GM19395 (cell line): ENCODE measurements at regions not wholly inside any gene's neighbourhood (a gene's known extent, or its start where the extent isn't known, plus 50 kb on each side); places are given as distances from the start of the nearest gene placed in this dataset.
"Not testable (repeated sequence)": the region's sequence is repeated elsewhere in the genome, so short reads cannot be mapped to it uniquely, and the experiment has no call there.

Source experiments
- ATAC-seq: cut with Tn5 transposase; IDR thresholded peaks from one replicate; pipeline ENCODE4 v1.9.1; 2021; ENCODE audit warnings: mild to moderate bottlenecking, moderate library complexity; ENCODE audit not compliant: unreplicated experiment

DNA sequence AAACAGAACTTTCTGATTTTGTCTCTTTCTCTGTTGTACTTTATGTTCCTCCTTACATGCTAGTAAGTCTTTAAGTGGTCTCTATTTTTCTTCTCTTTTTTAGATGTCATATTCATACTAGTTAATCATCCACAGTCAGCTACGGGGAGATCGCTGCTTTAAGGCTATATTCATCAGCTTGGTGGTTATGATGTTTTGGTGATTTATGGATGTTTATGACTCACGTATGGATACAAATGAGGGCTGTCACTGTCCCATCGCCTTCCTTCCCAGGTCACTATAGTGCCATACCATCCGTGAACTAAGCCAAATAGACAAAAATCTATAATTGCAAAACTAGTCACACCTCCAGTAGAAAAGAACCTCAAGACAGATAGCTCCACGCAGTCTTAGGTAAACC lies 296.8 kb upstream of the AADAT start:
- ATAC-seq = no peak

DNA sequence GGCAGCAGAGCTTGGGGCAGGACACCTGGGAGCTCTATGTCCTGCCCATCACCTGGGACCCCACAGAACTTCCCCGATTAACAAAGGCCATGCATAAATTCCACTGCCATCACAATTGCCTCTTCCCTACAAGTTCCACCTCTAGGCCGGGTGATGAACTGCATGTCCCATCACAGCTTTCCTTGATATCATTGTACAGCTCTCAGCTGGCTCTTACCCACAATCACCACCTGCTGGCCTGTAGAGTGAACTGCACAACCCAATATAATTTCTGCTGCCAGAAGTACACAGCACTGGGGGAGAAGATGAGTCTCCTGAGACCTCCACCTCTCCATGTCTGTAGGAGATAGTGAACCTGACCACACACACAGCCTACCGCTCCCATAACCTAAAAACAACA lies 285.0 kb upstream of the AADAT start:
- ATAC-seq = peak; percentile 99

DNA sequence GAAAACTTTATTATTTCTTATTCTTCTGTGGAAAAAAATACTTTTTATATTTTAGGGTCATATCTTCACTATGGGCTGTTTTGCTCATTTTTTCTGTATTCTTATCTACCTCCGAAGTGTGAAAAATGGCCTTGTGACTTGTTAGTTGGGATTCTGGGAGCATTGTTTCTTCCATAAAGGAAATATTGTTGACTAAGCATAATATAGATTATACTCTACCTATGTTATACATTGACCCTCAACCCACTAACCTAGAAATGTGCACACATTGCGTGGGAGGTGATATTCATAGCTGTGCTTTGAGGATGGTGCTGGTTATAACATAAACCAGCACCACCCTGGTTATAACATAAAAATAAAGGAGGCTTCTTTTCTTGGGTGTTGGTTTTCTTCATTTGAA lies 259.2 kb upstream of the AADAT start:
- no peak for ATAC-seq

DNA sequence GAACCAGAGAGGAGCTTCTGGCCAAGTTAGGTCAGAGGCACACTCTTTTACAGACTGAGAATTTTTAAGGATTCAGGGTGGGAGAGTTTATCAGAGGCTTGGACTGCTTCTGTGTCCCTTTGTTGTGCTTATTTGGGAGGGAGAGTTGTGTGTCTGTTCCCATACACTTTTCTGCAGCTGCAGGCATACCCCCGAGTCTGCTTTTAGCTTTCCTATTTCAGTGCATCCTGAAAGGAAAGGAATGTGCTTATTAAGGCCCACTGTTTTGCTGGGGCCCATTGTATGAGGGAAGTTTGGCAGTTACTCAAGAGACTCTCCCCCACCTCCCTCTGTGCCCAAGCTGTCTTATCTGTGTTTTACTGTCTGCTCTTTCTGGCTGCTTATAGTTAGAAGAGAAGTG lies 257.4 kb upstream of the AADAT start:
- not testable (repeated sequence) for ATAC-seq

DNA sequence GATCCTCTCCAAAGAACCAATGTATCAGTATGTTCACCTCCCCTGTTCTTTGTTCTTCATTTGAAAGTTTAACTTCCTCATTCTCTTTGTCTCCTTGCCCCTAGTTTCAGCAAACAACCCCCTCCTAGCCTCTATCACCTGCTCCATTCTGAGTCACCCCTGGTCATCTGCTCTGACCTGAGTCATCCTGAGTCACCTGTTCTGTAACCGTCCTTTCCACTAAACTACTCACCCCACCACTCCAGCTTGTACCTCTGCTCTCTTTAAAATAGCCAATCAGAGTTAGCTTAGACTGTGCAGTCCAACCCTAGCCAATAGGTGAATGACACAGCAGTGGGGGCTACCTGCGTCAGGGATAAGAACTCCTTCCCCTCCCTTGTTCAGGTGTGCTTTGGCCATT lies 249.8 kb upstream of the AADAT start:
- ATAC-seq = no peak

DNA sequence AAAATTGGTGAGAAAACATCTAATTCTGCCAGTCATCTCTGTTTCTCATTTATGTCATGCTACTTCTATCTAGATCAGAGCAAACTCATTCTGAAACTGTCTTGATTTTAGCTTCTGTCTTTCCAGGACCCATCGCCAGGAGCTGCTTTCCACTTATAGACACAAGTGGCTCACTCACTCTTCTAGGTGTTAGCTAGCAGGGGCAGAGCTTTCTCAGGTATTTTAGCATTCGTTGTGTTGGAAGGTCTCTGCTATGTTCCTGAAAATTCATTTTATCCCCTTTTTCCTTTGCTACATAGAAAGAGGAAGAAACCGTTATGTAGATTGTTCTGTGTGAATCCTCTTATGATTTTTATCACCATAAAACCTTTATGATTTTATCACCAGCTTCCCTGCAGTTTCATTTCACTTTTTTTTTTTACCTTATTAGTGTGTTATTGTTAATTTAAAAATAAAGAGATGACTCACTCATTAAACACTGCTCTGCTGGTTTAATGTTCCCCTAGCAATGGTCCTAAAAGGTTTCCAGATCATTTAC lies 246.6 kb upstream of the AADAT start:
- ATAC-seq = peak; percentile 94

DNA sequence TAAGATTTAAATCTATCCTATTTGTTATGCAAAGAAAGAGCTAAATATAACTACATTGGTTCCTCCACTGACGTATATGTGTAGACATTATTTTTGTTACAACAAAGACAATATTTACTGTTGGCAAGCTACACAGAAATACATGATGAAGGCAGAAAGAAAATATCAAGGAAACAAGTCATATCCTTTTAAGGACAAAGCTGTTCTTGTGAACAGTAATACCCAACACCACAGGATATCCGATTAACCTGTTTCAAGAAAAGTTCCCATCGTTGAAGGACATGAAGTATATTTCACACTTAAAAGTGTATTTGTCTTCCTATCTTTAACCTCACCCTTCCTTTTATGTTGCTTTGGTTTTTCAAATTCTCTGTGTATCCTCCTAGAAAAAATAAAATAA lies 235.8 kb upstream of the AADAT start:
- ATAC-seq = no peak

DNA sequence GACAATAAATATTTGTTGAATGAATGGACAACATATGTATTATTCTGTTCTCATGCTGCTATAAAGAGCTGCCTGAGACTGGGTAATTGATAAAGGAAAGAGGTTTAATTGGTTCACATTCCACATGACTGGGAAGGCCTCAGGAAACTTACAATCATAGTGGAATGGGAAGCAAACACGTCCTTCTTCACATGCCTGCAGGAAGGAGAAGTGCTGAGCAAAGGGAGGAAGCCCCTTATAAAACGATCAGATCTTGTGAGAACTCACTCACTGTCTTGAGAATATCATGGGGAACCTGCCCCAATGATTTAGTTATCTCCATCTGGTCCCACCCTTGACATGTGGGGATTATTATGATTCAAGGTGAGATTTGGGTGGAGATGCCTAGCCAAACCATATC lies 233.9 kb upstream of the AADAT start:
- ATAC-seq = no peak

DNA sequence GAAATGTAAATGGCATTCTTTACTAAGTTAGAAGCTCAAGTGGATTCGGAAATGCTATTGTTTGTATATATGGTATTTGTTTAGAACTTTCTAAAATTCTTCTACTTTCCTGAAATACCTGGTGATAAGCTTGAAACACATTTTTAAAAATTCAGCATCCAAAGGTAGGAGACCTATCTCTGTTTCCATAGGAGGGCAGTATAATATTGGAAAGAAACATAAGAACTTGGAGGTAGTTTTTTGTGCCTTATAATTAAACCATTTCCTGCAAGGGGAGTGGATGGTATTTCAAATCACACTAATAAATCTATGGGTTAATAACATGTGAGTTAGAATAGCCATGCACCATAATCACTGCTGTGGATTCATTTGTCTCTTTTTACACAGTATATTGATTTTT lies 217.4 kb upstream of the AADAT start:
- no peak for ATAC-seq

DNA sequence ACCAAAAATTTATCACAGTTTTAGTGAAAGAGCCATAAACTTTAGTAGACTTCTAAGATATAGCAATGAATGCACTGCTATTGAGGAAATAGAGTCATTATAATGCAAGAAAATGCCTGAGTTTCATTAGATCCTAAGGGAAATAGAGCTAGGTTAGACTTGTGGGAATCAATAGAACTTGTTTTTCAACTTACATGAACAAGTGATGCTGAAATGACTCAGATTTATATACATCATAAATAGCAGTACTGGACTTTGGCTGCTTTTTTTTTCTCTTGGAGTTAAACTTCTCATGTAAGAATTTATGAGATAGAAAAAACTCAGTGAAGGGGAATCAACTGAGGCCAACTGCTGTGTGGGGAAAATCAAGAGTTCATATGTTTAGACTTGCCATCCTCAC lies 216.5 kb upstream of the AADAT start:
- no peak for ATAC-seq

DNA sequence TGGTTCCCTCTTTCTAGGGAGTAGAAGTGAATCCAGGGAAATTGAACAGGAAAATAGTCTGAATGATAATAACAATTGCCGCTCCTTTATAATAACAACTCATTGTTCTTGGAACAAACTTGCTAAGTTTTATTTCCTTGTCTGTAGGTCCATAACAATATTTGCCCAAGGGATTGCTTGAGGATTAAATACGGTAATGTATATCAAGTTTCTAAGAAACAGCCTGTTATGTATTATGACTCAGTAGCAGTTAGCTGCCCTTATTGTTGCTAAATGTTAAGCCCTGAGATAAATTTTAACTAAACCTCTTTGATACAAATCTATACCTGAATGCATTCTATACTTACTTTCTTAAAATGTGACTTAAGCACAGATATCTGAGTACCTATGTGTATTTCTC lies 215.9 kb upstream of the AADAT start:
- ATAC-seq = no peak

DNA sequence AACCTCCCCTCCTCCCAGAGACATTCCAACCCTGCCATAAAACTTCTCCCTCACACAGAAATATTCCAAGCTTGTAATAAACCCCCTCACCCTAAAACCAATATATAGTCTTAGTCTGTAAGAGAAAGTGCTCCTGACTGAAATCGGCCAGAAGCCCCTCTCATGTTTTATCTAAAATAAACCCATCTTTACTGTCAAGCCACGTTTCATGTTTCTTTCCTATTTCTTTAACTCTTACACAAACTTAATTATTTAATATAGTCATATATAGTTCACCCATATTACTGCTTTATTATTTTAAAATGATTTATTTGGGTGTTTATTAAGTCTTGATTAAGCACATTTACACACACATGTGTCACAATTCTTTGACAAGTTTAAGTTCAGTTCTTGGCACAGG lies 191.3 kb upstream of the AADAT start:
- no peak for ATAC-seq

DNA sequence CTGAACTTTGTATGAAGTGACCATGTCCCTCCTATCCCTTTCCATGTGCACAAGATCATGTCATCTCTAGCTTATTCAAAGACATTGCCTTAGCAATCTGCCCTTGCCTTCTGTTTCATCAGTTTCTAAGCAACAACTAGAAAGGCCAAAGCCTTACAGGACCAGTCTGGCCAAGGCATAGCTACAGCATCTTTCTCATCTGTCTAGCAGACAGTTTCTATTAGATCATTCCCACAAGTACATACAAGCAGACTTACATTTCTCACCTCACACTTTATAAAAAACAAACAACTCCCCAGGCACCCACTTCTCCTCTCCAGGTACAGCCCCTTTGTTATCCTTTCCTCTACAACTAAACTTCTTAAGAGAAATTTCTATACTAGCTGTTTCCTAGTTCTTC lies 188.7 kb upstream of the AADAT start:
- no peak for ATAC-seq

DNA sequence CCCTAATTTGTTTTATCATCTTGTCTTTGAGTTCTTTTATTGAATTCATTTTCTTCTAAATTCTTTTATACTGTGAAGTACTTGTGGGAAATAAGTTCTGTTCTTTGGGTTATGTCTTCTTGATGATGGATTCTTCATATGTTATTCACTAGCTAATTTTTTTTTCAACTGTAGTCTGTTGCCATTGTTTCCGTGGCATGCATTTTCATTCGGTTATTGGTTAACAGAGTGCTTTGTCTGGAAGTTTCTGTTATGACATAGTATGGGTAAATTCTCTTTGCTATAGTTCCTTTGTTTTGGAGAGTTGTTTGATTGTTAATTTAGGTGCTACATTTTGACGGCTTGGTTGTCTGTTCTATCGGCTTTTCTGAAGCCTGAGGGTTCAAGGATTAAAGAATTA lies 184.9 kb upstream of the AADAT start:
- ATAC-seq = no peak

DNA sequence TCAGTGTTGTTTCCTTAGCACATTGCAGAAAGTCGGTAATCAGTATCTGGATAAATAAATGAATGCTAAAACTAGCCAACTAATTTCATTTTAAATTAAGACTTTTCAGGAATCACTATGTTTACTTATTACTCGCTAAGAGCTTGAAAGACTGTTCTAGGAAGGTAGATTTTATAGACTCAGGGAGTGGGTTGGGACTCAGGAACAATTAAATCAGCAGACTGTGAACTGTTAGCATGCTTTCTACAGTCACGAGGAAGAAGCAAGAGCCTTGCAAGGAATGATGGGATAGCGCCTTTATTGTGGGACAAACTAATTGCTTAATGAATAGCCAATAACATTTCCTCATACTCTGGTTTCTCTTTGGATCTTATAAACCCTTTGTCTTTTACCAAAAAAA lies 183.2 kb upstream of the AADAT start:
- ATAC-seq = no peak

DNA sequence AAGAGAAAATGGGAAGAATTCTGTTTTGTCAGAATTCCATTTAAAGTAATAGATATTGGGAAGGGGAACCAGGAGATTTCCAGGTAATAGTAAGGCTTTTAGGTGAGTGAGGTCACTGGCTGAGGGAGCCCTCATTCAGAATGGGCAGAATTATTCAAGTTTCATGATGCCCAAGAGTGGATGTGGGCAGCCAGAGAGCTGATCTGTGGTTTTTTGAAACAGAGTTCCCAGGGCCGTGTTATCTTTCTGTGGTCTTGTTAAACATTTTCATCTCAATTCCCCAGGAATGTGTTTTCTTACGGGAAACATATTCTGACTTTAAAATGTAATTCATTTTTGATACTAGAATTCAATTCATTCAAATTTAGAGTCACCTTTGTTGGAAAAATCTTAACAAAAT lies 182.0 kb upstream of the AADAT start:
- no peak for ATAC-seq

DNA sequence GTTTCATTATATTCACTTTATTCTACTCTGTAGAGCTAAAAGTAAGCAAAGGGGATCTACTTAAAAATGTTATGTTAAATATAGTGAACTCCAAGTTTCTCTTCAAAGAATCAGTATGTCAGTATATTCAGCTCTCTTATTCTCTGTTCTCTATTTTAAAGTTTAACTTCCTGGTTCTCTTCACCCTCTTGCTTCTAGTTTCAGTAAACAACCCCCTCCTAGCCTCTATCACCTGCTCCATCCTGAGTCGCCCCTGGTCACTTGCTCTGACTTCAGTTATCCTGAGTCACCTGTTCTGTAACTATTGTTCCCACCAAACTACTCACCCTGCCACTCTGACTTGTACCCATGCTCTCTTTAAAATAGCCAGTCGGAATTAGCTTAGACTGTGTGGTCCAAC lies 180.9 kb upstream of the AADAT start:
- no peak for ATAC-seq

DNA sequence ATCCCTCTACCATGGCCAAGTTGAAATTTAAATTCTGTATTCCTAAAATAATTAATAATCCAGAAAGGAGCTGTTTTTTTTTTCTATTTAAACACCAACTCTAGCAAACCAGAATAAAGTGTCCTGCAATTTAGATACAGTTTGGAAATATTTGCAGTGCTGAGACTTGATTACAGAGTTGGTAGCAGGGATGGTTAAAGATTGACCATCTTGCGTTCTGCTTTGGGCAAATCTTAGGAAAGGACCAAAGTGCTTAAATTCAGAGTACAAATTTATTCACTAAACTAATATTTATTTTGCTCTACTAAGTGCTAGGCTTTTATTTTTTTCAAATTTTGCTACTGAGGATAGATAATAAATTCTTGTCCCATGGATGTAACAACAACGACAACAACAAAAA lies 180.2 kb upstream of the AADAT start:
- ATAC-seq = no peak

DNA sequence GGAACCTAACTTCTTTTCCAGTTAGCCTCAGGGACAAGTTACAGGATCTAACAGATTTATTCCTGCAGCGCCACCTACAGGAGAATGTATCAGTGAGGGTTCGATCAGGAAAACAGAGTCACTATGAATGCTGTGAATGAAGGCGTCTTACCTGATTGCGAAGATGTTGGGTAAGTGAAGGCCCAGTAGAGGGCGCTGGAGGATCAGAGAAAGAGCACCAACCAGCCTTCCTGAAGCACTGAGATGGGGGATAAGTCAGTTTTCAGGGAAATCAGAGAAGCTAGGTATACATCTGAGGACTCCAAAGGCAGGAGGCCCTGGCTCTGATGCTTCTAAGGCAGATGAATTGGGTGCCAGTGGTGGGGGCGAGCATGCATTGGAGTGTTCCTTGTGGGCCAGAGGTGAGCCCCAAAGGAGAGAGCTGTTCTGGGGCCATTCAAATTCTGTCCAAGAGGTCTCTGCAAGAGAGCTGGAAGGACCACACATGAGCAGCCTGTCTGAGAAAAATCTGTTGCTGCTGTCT lies 169.9 kb upstream of the AADAT start:
- ATAC-seq = peak; percentile 99

DNA sequence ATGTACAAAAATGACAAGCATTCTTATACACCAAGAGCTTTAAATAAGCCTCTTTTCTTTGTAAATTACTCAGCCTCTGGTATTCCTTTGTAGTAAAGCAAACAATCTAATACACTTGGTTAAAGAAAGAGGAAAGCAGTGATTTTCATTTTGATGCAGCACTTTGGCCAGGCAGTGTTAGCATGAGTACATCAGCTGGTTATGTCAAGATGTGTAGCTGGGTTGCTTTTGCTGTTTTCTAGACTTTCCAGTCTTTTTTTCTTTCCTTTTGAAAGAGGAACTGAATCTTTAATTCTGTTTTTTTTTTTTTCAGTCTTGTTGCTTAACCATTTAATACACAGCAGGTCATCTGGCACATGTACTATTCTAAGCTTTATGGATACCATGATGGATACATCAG lies 167.1 kb upstream of the AADAT start:
- no peak for ATAC-seq

DNA sequence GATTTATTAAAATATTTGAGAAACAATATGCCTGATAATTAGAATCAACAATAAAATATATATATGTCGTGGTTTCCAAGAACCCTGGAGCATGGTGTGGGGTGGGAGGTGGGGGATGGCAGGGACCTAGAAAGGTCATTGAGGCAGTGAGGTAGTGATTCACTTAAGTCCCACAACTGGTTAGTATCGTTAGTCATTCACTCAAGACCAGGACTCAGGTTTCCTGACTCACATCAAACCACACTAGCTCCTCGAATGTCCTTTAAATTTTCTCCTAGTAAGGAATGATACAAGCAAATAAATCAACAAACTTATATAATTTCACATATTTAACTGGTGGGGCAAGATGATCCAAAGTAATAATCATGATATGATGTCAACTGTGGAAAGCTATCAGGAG lies 158.8 kb upstream of the AADAT start:
- no peak for ATAC-seq

DNA sequence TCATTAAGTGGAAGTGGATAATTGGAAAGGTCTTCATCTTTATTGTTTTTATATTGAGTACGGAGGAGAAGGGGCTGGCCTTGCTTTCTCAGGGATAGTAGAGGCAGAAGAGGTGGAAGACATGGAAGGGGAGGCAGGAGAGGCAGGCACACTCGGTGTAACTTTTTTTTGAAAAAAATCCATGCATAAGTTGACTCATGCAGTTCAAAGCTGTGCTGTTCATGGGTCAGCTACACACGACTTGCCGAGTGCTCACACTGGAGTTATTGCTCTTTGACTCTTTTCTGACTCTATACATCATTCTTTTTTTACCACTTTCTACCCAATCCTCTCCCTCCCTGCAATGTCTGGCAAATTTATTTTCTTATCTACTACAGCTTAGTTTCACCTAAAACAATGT lies 158.3 kb upstream of the AADAT start:
- no peak for ATAC-seq

DNA sequence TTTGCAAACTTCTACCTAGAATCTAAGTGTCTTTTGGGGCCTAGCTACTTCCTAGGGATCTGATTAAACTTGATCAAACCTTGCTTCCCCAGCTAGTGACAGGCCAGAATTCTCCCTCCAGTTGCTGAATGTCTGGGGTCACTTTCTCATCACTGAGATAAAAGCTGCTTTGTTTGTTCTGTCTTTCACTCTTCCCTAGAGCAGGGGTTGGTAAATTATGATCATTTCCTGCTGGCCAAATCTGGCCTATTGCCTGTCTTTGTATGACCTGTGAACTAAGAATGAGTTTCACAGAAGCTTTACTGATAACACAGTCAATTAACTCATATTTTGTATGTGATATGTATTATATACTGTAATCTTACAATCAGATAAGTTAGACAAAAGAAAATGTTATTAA lies 157.8 kb upstream of the AADAT start:
- no peak for ATAC-seq
